ENCODE measurements at regions not wholly inside any gene's neighbourhood (a gene's known extent, or its start where the extent isn't known, plus 50 kb on each side); places are given as distances from the start of the nearest gene placed in this dataset.
A peak's percentile ranks its signal among the peaks of the same experiment; 100 is the strongest.

DNA sequence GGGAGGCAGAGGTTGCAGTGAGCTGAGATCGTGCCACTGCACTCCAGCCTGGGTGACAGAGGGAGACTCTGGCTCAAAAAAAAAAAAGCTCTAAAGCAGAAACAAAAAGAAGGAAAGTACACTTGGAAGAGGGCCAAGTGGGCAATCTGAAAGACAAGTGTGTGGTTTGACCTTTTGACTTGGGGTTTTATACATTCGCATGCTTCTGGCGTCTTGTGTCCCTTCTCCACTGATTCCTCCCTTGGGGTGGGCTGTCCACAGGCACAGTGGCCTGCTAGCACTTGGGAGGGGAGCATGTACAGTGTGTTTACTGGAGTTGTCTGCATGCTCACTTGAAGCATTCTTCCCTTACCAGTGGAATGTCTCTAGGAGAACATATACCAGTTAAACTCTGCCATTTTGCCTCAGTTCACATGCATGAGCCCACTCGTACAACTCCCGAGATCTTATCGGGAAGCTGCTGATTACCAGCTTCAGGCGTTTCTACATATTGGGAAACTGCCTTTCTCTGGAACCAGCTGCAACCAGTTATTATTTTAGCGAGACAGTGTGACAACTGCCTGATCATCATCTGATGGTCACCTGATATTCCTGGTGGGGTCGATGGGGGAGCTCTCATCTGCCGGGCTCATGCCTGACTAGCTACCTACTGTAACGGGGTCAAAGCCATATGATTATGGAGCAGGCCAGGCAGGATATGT lies 113.5 kb upstream of the ZNF678 start:
- DNase-seq: no peak
- Histone ChIP-seq H3K9me3 (no peaks in the 10 kb centered on the region), H3K27ac (no peak overlapping the region), H3K27me3 (peaks cover 17% of the 10 kb centered on the region), H3K4me3 (no peak overlapping the region), H3K4me1 (no peaks in the 10 kb centered on the region), H3K36me3 (no peaks in the 10 kb centered on the region)
- in situ Hi-C loops (cut with MboI; ENCODE audit: low pct_ligation_motif_present in 1 of 4, low pct_unique_long_range_greater_than_20kb in 1 of 4, low sequenced_read_pairs in 3 of 4): loop anchor here (10.0 to 25.0 kb wide), 4 partner anchors 213 to 813 kb away; no protein-coding TSS in a partner anchor
- 59 to 81% methylated on average over 2 to 11 of the region's 11 CpGs for WGBS, 2 donors (ENCODE audit: low coverage in 1 of 2)
- intact Hi-C loops (cut with DNase I; ENCODE audit: low total_unique reads): no loop called here
- TF ChIP-seq, protein P1, sequence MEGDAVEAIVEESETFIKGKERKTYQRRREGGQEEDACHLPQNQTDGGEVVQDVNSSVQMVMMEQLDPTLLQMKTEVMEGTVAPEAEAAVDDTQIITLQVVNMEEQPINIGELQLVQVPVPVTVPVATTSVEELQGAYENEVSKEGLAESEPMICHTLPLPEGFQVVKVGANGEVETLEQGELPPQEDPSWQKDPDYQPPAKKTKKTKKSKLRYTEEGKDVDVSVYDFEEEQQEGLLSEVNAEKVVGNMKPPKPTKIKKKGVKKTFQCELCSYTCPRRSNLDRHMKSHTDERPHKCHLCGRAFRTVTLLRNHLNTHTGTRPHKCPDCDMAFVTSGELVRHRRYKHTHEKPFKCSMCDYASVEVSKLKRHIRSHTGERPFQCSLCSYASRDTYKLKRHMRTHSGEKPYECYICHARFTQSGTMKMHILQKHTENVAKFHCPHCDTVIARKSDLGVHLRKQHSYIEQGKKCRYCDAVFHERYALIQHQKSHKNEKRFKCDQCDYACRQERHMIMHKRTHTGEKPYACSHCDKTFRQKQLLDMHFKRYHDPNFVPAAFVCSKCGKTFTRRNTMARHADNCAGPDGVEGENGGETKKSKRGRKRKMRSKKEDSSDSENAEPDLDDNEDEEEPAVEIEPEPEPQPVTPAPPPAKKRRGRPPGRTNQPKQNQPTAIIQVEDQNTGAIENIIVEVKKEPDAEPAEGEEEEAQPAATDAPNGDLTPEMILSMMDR (IDR thresholded peaks at IDR 0.05): no peak
- TF ChIP-seq POLR2A (IDR thresholded peaks at IDR 0.05) (no peak), POLR2AphosphoS5 (IDR thresholded peaks at IDR 0.05) (no peak), EP300 (IDR thresholded peaks at IDR 0.05; ENCODE audit: low read depth) (no peak)

GRCh38 chr1:227449051-227449450 lies 114.3 kb upstream of the ZNF678 start:
- Histone ChIP-seq H3K4me3 (no peak overlapping the region), H3K27me3 (peaks cover 11% of the 10 kb centered on the region), H3K36me3 (no peaks in the 10 kb centered on the region), H3K27ac (no peak overlapping the region), H3K4me1 (no peaks in the 10 kb centered on the region), H3K9me3 (no peaks in the 10 kb centered on the region)
- in situ Hi-C loops (cut with MboI; ENCODE audit: low pct_ligation_motif_present in 1 of 4, low pct_unique_long_range_greater_than_20kb in 1 of 4, low sequenced_read_pairs in 3 of 4) (loop anchor here (10.0 to 25.0 kb wide), 4 partner anchors 212 to 812 kb away; no protein-coding TSS in a partner anchor), intact Hi-C loops (cut with DNase I; ENCODE audit: low total_unique reads) (no loop called here)
- WGBS, 2 donors (ENCODE audit: low coverage in 1 of 2): 31 to 61% methylated on average over 3 to 6 of the region's 6 CpGs
- no peak for DNase-seq
- TF ChIP-seq, protein P1 (IDR thresholded peaks at IDR 0.05): peak in 3 of 5 experiments; percentile 17 to 22 (median 18)
- no peak for TF ChIP-seq POLR2AphosphoS5 (IDR thresholded peaks at IDR 0.05)

GRCh38 chr1:227447531-227447990 lies 115.8 kb upstream of the ZNF678 start:
- no peak for DNase-seq
- Histone ChIP-seq H3K36me3 (no peaks in the 10 kb centered on the region), H3K27me3 (peaks cover 7% of the 10 kb centered on the region), H3K9me3 (no peaks in the 10 kb centered on the region), H3K4me3 (peak overlapping the region in 1 of 4 donors; percentile 24), H3K27ac (no peak overlapping the region), H3K4me1 (no peaks in the 10 kb centered on the region)
- in situ Hi-C loops (cut with MboI; ENCODE audit: low pct_ligation_motif_present in 1 of 4, low pct_unique_long_range_greater_than_20kb in 1 of 4, low sequenced_read_pairs in 3 of 4) (loop anchor here (10.0 to 25.0 kb wide), 4 partner anchors 210 to 810 kb away; no protein-coding TSS in a partner anchor), intact Hi-C loops (cut with DNase I; ENCODE audit: low total_unique reads) (no loop called here)
- 84% methylated on average over 25 of the region's 25 CpGs; no CpG with 5 or more reads in 1 of the 2 donors for WGBS, 2 donors (ENCODE audit: low coverage in 1 of 2)
- TF ChIP-seq POLR2A (IDR thresholded peaks at IDR 0.05): no peak
- TF ChIP-seq, protein P1 (IDR thresholded peaks at IDR 0.05): peak in 4 of 5 experiments; percentile 43 to 53 (median 44)

GRCh38 chr1:227445746-227446145 lies 117.6 kb upstream of the ZNF678 start:
- intact Hi-C loops (cut with DNase I; ENCODE audit: low total_unique reads) (no loop called here), in situ Hi-C loops (cut with MboI; ENCODE audit: low pct_ligation_motif_present in 1 of 4, low pct_unique_long_range_greater_than_20kb in 1 of 4, low sequenced_read_pairs in 3 of 4) (loop anchor here (10.0 to 25.0 kb wide), 4 partner anchors 208 to 808 kb away; no protein-coding TSS in a partner anchor)
- Histone ChIP-seq H3K9me3 (no peaks in the 10 kb centered on the region), H3K36me3 (no peaks in the 10 kb centered on the region), H3K4me3 (no peak overlapping the region), H3K27me3 (no peaks in the 10 kb centered on the region), H3K4me1 (no peaks in the 10 kb centered on the region), H3K27ac (no peak overlapping the region)
- no peak for TF ChIP-seq POLR2A (IDR thresholded peaks at IDR 0.05)
- no peak for TF ChIP-seq EP300 (IDR thresholded peaks at IDR 0.05; ENCODE audit: low read depth)
- TF ChIP-seq, protein P1 (IDR thresholded peaks at IDR 0.05): no peak
- no peak for TF ChIP-seq POLR2AphosphoS5 (IDR thresholded peaks at IDR 0.05)
- WGBS, 2 donors (ENCODE audit: low coverage in 1 of 2): 87% methylated on average over 2 of the region's 2 CpGs; no CpG with 5 or more reads in 1 of the 2 donors
- no peak for DNase-seq
